Esophagus muscularis mucosa (tissue), 4 donors: ENCODE measurements at regions not wholly inside any gene's neighbourhood (a gene's known extent, or its start where the extent isn't known, plus 50 kb on each side); places are given as distances from the start of the nearest gene placed in this dataset.

Source experiments
- DNase-seq: peaks from one replicate; pipeline ENCODE4 v3.0.0-alpha.2; 2017; ENCODE audit errors: extremely low spot score
- H3K27ac ChIP-seq, 4 donors: fragments of 200-600 bp; sonication (generic); replicated peaks in 1 of 4; 1 replicate in 3 of 4; 2 replicates in 1 of 4; pipeline ENCODE4 v1.5.1; 2016 to 2019; ENCODE audit warnings: mild to moderate bottlenecking in 1 of 4
- H3K27me3 ChIP-seq, 4 donors: fragments of 200-600 bp; sonication (generic); one replicate each; pipeline versions ENCODE4 v1.5.1 to v1.6.0; 2016 to 2019
- H3K36me3 ChIP-seq, 4 donors: fragments of 200-600 bp; sonication (generic); one replicate each; pipeline ENCODE4 v1.5.1; 2016 to 2019
- H3K4me1 ChIP-seq, 4 donors: fragments of 200-600 bp; sonication (generic); one replicate each; pipeline ENCODE4 v1.5.1; 2016 to 2019
- H3K4me3 ChIP-seq, 4 donors: fragments of 200-600 bp; sonication (generic); 1 replicate in 2 of 4; 2 replicates in 2 of 4; pipeline ENCODE4 v1.5.1; 2016 to 2019; ENCODE audit warnings: mild to moderate bottlenecking in 4 of 4, moderate library complexity in 1 of 4
- H3K9me3 ChIP-seq, 4 donors: fragments of 200-600 bp; sonication (generic); 1 replicate in 3 of 4; 2 replicates in 1 of 4; pipeline ENCODE4 v1.5.1; 2016 to 2019
- CTCF ChIP-seq, 3 experiments: fragments of 200-600 bp in 2 of 3; fragments of 450-650 bp in 1 of 3; sonication (generic) in 2 of 3; IDR thresholded peaks; one replicate each; pipeline ENCODE4 v1.5.1; 2017 to 2019; ENCODE audit warnings: antibody characterized with exemption in 3 of 3, mild to moderate bottlenecking in 2 of 3, moderate library complexity in 1 of 3
- EP300 ChIP-seq: sonication (generic); formaldehyde crosslinking; IDR thresholded peaks from one replicate; pipeline ENCODE4 v1.6.1; 2017; ENCODE audit warnings: antibody characterized with exemption
- POLR2A ChIP-seq: fragments of 450-650 bp; IDR thresholded peaks from one replicate; pipeline ENCODE4 v1.6.1; 2017; ENCODE audit warnings: antibody characterized with exemption, moderate library complexity, mild to moderate bottlenecking, low read depth
- POLR2AphosphoS5 ChIP-seq, 2 donors: sonication (generic); formaldehyde crosslinking; IDR thresholded peaks; one replicate each; pipeline ENCODE4 v1.6.1; 2017; ENCODE audit warnings: antibody characterized with exemption in 2 of 2
- WGBS: methylation state at CpG from one replicate; pipeline ENCODE4 v1.1.5; 2018; 5-methylcytosine and 5-hydroxymethylcytosine counted together
- intact Hi-C: fragments of 100-400 bp; cut with DNase I; formaldehyde crosslinking; loops from one replicate; pipeline ENCODE4 v1.15.1; 2023

DNA sequence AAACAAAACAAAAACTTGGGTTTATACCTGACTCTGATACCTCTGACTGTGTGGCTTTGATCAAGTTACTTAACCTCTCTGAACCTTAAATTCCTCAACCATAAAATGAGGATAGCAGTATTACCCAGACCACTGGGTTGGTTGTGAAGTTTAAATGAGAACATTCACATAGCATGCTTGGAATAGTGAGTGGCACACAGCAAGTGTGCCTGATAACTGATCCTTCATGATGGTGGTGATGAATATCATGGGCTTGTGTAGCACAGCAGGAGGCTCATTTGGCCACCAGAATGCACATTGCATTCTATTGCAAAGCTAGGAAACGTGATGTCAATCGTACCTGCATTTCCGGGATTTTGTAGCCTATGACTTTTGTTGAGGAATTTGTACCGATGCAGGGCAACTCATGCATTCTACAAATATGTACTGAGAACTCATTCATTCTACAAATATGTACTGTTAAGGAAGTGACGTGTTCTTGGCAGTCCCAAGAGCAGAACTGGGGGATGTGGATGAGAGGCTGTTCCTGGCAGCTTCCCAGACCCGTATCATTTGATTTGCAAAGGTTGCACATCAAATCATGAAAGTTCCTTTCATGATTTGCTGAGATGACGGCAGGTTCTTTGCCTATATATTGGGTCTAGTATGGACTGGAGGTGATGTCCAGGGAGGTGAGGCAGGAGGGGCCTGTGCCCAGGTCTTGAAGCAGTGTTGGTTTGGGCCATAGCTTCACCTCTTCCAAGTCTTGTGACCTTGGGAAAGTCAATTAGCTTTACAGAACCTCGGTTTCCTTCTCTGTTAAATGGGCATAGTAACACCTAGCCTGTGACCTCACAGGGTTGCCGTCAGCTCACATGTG, 94.6 kb upstream of the SMNDC1 start:
- H3K9me3 ChIP-seq: no peaks in the 10 kb centered on the region
- peak overlapping the region in 1 of 4 donors; percentile 15 for H3K27ac ChIP-seq
- TF ChIP-seq EP300 (no peak), POLR2A (no peak), CTCF (IDR thresholded peaks at IDR 0.05) (no peak), POLR2AphosphoS5 (IDR thresholded peaks at IDR 0.05) (no peak)
- no peaks in the 10 kb centered on the region for H3K27me3 ChIP-seq
- intact Hi-C loops: no loop called here
- no peaks in the 10 kb centered on the region for H3K36me3 ChIP-seq
- peaks cover 0 to 21% (median 7%) of the 10 kb centered on the region in 4 donors for H3K4me1 ChIP-seq
- 59% methylated on average over 9 of the region's 9 CpGs for WGBS
- DNase-seq: no peak
- H3K4me3 ChIP-seq: no peak overlapping the region

DNA sequence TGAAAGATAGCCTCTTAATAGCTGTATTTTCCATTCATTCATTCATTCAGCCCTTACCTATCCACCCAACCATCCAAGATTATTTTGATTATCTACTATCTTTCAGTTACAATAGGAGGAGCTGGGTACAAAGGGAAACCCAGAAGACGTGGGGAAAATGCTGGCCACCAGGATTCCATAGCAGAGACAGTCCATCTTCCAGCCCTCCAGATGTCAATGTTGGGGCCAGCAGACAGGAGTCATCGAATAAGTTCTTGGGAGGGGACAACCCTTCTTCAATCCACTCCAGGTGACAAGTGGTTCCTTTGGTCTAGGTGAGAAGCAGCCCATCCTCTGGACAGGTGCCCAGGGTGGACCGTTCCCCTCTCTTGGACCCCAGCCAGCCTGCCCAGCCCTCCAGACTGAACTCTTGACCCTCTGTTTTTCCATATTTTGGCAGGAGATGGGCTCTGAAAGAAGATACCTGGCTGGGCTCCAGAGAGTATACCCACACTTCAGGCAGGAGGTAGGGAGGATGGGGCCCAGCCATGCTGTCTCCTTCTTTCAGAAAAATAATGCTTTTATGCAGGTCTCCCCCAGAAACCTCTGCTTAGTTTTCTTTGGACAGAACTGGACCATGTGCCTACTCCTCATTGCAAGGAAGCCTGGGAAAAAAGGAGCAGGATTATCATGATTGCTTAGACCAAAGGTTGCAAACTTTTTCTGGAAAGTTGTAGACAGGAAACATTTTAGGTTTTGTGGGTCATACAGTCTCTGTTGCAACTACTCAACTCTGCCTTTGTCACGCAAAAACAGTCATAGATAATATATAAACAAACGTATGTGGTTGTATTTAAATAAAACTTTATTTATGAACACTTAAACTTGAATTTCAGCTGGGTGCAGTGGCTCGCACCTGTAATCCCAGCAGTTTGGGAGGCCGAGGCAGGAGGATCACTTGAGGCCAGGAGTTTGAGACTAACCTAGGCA, 95.5 kb upstream of the SMNDC1 start:
- no peak overlapping the region for H3K4me3 ChIP-seq
- intact Hi-C loops: no loop called here
- no peak for TF ChIP-seq CTCF (IDR thresholded peaks at IDR 0.05)
- no peak for TF ChIP-seq POLR2A
- no peak for TF ChIP-seq POLR2AphosphoS5 (IDR thresholded peaks at IDR 0.05)
- TF ChIP-seq EP300: no peak
- no peaks in the 10 kb centered on the region for H3K27me3 ChIP-seq
- H3K36me3 ChIP-seq: no peaks in the 10 kb centered on the region
- WGBS: 85% methylated on average over 7 of the region's 7 CpGs
- DNase-seq: no peak
- H3K27ac ChIP-seq: no peak overlapping the region
- no peaks in the 10 kb centered on the region for H3K9me3 ChIP-seq
- peaks cover 0 to 21% (median 7%) of the 10 kb centered on the region in 4 donors for H3K4me1 ChIP-seq

DNA sequence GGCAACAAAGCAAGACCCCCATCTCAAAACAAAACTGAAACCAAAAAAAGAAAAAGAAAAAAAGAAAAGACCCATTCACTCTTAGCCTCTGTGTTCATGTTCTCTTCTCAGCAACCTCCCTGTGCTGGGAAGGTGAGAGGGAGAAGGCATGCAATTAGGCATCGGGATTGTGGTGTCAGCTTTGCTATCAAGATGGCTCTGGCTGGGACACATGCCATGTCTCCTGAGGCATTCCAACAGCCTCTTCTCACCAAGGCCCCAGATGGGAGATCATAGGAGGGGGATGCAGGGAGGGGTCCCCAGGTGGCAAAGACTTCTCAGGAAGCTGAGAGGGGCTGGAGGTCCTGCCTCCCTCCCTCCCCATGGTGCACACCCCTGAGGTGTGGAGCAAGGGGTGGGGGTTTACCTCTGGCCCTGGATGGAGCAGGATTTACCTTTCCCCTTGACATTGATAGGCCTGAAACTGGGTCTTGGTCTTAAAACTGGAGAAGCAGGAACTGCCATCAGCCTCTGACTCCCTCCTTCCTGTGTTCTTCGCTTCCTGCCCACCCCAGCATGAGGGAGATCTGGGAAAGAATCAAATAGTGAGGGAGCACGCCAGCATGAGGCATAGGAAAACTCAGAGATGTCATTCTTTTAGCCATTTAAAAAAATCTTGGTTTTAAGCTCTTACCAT, 96.2 kb upstream of the DUSP5 start:
- TF ChIP-seq POLR2A (no peak), EP300 (no peak), CTCF (IDR thresholded peaks at IDR 0.05) (no peak), POLR2AphosphoS5 (IDR thresholded peaks at IDR 0.05) (no peak)
- H3K27ac ChIP-seq: no peak overlapping the region
- WGBS: 86% methylated on average over 3 of the region's 3 CpGs
- no peak overlapping the region for H3K4me3 ChIP-seq
- intact Hi-C loops: no loop called here
- H3K27me3 ChIP-seq: no peaks in the 10 kb centered on the region
- no peaks in the 10 kb centered on the region for H3K36me3 ChIP-seq
- peaks cover 0 to 14% (median 0%) of the 10 kb centered on the region in 4 donors for H3K4me1 ChIP-seq
- DNase-seq: no peak
- H3K9me3 ChIP-seq: no peaks in the 10 kb centered on the region

DNA sequence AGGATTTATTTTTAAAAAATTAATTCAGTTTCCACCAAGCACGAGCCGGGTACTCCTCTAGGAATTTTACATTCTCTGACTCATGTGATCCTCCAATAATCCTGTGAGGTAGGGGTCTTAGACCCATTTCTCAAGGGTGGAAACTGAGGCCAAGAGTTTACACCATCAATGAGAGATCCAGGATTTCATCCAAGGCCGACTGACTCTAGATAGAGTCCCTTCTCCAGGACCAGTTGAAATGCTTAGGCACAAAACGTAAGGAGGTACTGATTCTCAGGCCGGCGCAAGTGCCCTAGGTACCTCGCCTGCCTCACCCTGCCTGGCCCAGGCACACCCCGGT, 95.7 kb upstream of the DUSP5 start:
- TF ChIP-seq EP300 (no peak), CTCF (IDR thresholded peaks at IDR 0.05) (no peak), POLR2AphosphoS5 (IDR thresholded peaks at IDR 0.05) (no peak), POLR2A (no peak)
- intact Hi-C loops: no loop called here
- H3K27ac ChIP-seq: no peak overlapping the region
- H3K27me3 ChIP-seq: no peaks in the 10 kb centered on the region
- peaks cover 0 to 14% (median 0%) of the 10 kb centered on the region in 4 donors for H3K4me1 ChIP-seq
- H3K9me3 ChIP-seq: no peaks in the 10 kb centered on the region
- no peak for DNase-seq
- no peaks in the 10 kb centered on the region for H3K36me3 ChIP-seq
- no peak overlapping the region for H3K4me3 ChIP-seq
- 97% methylated on average over 8 of the region's 8 CpGs for WGBS
